Caco-2 (cell line): ENCODE measurements at regions not wholly inside any gene's neighbourhood (a gene's known extent, or its start where the extent isn't known, plus 50 kb on each side); places are given as distances from the start of the nearest gene placed in this dataset.

Experiments
- BruUV-seq: library from RNA; stranded (reverse); fragments of 400-500 nt; replicated peaks from 2 replicates; lab custom pipeline; 2021; lab: Mats Ljungman, UMichigan
- CTCF ChIA-PET: fragments of 300-600 bp; sonication (Branson Sonifier 250); formaldehyde crosslinking; loops from one replicate; lab custom pipeline; 2022; ENCODE audit warnings: antibody characterized with exemption; lab: Charles Lee
- POLR2A ChIA-PET: fragments of 300-600 bp; sonication (Branson Sonifier 250); formaldehyde crosslinking; loops from one replicate; lab custom pipeline; 2022; ENCODE audit warnings: antibody characterized with exemption; lab: Charles Lee
- DNase-seq, 2 experiments: peaks; one replicate each; pipeline versions ENCODE4 v3.0.0 to v3.0.0-alpha.2; 2020 to 2022
- H3K27me3 ChIP-seq: replicated peaks from 2 replicates; pipeline ENCODE4 v1.6.0; 2011; ENCODE audit warnings: low read length; ENCODE audit not compliant: control insufficient read depth, insufficient read depth
- H3K36me3 ChIP-seq: 2 replicates; pipeline ENCODE4 v1.5.1; 2011; ENCODE audit warnings: low read length; ENCODE audit not compliant: control insufficient read depth, insufficient read depth
- H3K4me1 ChIP-seq: fragments of 250-450 bp; sonication (Bioruptor Pico); 2 replicates; pipeline ENCODE4 v1.5.1; 2020; ENCODE audit warnings: mild to moderate bottlenecking
- H3K4me3 ChIP-seq: 2 replicates; pipeline ENCODE4 v1.5.1; 2011; ENCODE audit warnings: low read depth, mild to moderate bottlenecking, control low read depth, low read length
- H3K9me3 ChIP-seq: fragments of 250-450 bp; sonication (Bioruptor Pico); 2 replicates; pipeline ENCODE4 v1.5.1; 2020; ENCODE audit warnings: mild to moderate bottlenecking, moderate library complexity
- H3K27ac Mint-ChIP-seq: one replicate; pipeline ENCODE4 v1.8.0; 2022; ENCODE audit warnings: mixed read lengths; ENCODE audit not compliant: unreplicated experiment
- H3K27me3 Mint-ChIP-seq: one replicate; pipeline ENCODE4 v1.8.0; 2022; ENCODE audit warnings: mixed read lengths; ENCODE audit not compliant: insufficient read depth, unreplicated experiment
- H3K36me3 Mint-ChIP-seq: one replicate; pipeline ENCODE4 v1.8.0; 2022; ENCODE audit warnings: mild to moderate bottlenecking, mixed read lengths; ENCODE audit not compliant: insufficient read depth, unreplicated experiment
- H3K4me1 Mint-ChIP-seq: one replicate; pipeline ENCODE4 v1.8.0; 2022; ENCODE audit warnings: low read depth, mixed read lengths; ENCODE audit not compliant: unreplicated experiment
- H3K4me3 Mint-ChIP-seq: one replicate; pipeline ENCODE4 v1.8.0; 2022; ENCODE audit warnings: mild to moderate bottlenecking, moderate library complexity, mixed read lengths; ENCODE audit not compliant: unreplicated experiment
- H3K9me3 Mint-ChIP-seq: one replicate; pipeline ENCODE4 v1.8.0; 2022; ENCODE audit warnings: mixed read lengths; ENCODE audit not compliant: unreplicated experiment
- CTCF ChIP-seq, 2 experiments: fragments of 200-600 bp in 1 of 2; IDR thresholded peaks; 1 replicate in 1 of 2; 2 replicates in 1 of 2; pipeline versions ENCODE4 v1.5.1 to v1.8.0; 2011 to 2022; ENCODE audit warnings: antibody characterized with exemption in 1 of 2, control low read depth in 1 of 2, inconsistent platforms in 1 of 2, low read depth in 1 of 2, low read length in 1 of 2, mild to moderate bottlenecking in 1 of 2, moderate library complexity in 1 of 2; ENCODE audit not compliant: insufficient read depth in 1 of 2, severe bottlenecking in 1 of 2, unreplicated experiment in 1 of 2
- intact Hi-C: fragments of 100-400 bp; cut with micrococcal nuclease; formaldehyde crosslinking; loops from one replicate; pipeline ENCODE4 v1.10.0; 2022; ENCODE audit not compliant: unreplicated experiment

- Histone ChIP-seq H3K27me3 (no peaks in the 10 kb centered on the region), H3K9me3 (no peaks in the 10 kb centered on the region), H3K4me1 (no peaks in the 10 kb centered on the region), H3K36me3 (no peaks in the 10 kb centered on the region), H3K4me3 (no peak overlapping the region)
- intact Hi-C loops, result no loop called here
- no TSS peak for BruUV-seq
- Mint-ChIP-seq H3K27ac (no peak overlapping the region), H3K27me3 (no peaks in the 10 kb centered on the region), H3K4me1 (no peaks in the 10 kb centered on the region), H3K9me3 (no peaks in the 10 kb centered on the region), H3K36me3 (no peaks in the 10 kb centered on the region), H3K4me3 (no peak overlapping the region)
- ChIA-PET POLR2A (no interaction called here), CTCF (no interaction called here)
- TF ChIP-seq CTCF (IDR thresholded peaks at IDR 0.05; ENCODE audit: insufficient read depth in 1 of 2, low read depth in 1 of 2, low read length in 1 of 2, severe bottlenecking in 1 of 2, unreplicated experiment in 1 of 2), result no peak
- no peak for DNase-seq
These were observed 217.9 kb upstream of the VLDLR start for GRCh38 chr9:2403701-2404100.

- Histone ChIP-seq H3K9me3 (no peaks in the 10 kb centered on the region), H3K36me3 (no peaks in the 10 kb centered on the region), H3K4me3 (no peak overlapping the region), H3K4me1 (peaks cover 3% of the 10 kb centered on the region; the same call in 1 of the 2 replicates), H3K27me3 (no peaks in the 10 kb centered on the region)
- intact Hi-C loops, result no loop called here
- Mint-ChIP-seq H3K4me3 (no peak overlapping the region), H3K27me3 (no peaks in the 10 kb centered on the region), H3K4me1 (no peaks in the 10 kb centered on the region), H3K9me3 (no peaks in the 10 kb centered on the region), H3K36me3 (peaks cover 2% of the 10 kb centered on the region), H3K27ac (no peak overlapping the region)
- ChIA-PET POLR2A (no interaction called here), CTCF (no interaction called here)
- no TSS peak for BruUV-seq
- TF ChIP-seq CTCF (IDR thresholded peaks at IDR 0.05; ENCODE audit: insufficient read depth in 1 of 2, low read depth in 1 of 2, low read length in 1 of 2, severe bottlenecking in 1 of 2, unreplicated experiment in 1 of 2), result no peak
- no peak for DNase-seq
These were observed 215.3 kb upstream of the VLDLR start for GRCh38 chr9:2406252-2406651.

- Histone ChIP-seq H3K27me3 (no peaks in the 10 kb centered on the region), H3K36me3 (no peaks in the 10 kb centered on the region), H3K4me3 (no peak overlapping the region), H3K4me1 (peaks cover 15% of the 10 kb centered on the region), H3K9me3 (no peaks in the 10 kb centered on the region)
- Mint-ChIP-seq H3K4me1 (no peaks in the 10 kb centered on the region), H3K27me3 (no peaks in the 10 kb centered on the region), H3K9me3 (no peaks in the 10 kb centered on the region), H3K36me3 (peaks cover 7% of the 10 kb centered on the region), H3K4me3 (no peak overlapping the region), H3K27ac (no peak overlapping the region)
- intact Hi-C loops, result no loop called here
- ChIA-PET CTCF (no interaction called here), POLR2A (no interaction called here)
- no peak for TF ChIP-seq CTCF (IDR thresholded peaks at IDR 0.05; ENCODE audit: insufficient read depth in 1 of 2, low read depth in 1 of 2, low read length in 1 of 2, severe bottlenecking in 1 of 2, unreplicated experiment in 1 of 2)
- no TSS peak for BruUV-seq
- no peak for DNase-seq
These were observed 214.1 kb upstream of the VLDLR start for GRCh38 chr9:2407450-2407849.
